ENCODE measurements at regions not wholly inside any gene's neighbourhood (a gene's known extent, or its start where the extent isn't known, plus 50 kb on each side); places are given as distances from the start of the nearest gene placed in this dataset.

DNA sequence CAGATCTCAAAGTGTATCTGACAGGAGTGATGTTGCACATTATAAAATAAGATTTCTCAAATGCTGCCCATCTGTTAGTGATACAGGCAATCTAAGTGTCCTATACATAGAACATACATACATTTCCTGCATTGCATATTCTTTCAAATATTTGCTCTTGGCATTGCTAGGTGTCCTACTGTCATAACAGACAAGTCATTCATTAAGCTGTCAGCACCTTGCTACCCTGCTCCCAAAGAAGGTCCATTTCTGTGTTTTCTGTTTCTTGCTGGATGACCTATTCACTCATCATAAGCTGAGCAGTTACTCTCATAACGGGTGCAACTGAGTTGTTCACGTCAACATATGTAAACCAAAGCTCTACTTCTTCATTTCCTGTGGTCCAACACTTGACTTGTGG, 719.0 kb downstream of the KCNJ2 start:
- H3K4me3 Mint-ChIP-seq: no peak overlapping the region
- H3K4me2 ChIP-seq (replicated peaks; ENCODE audit: low read depth, low read length, poor library complexity, severe bottlenecking): no peak overlapping the region
- no peak overlapping the region for H3K4me3 ChIP-seq (ENCODE audit: control extremely low read depth in 1 of 5, extremely low read depth in 1 of 5, insufficient read depth in 1 of 5, low read depth in 2 of 5, low read length in 4 of 5)
- H3K27me3 Mint-ChIP-seq: no peaks in the 10 kb centered on the region
- H2AFZ ChIP-seq (ENCODE audit: insufficient read depth, low read depth, low read length, poor library complexity, severe bottlenecking): no peak overlapping the region
- no CpG with 5 or more reads among the region's 2 CpGs for WGBS (ENCODE audit: insufficient coverage)
- H3K79me2 ChIP-seq (ENCODE audit: control insufficient read depth, insufficient read depth, low read length): no peaks in the 10 kb centered on the region
- CTCF ChIA-PET: no interaction called here
- no peaks in the 10 kb centered on the region for H3K36me3 ChIP-seq (replicated peaks in 1 of 2; ENCODE audit: control extremely low read depth in 1 of 2, control insufficient read depth in 1 of 2, extremely low read depth in 1 of 2, insufficient read depth in 2 of 2, low read length in 1 of 2)
- no peak overlapping the region for H3K27ac Mint-ChIP-seq
- H3K4me1 ChIP-seq (ENCODE audit: control insufficient read depth in 2 of 2, insufficient read depth in 2 of 2, low read length in 2 of 2): no peaks in the 10 kb centered on the region
- no peaks in the 10 kb centered on the region for H3K4me1 Mint-ChIP-seq
- no peaks in the 10 kb centered on the region for H3K27me3 ChIP-seq (replicated peaks in 1 of 4; ENCODE audit: control extremely low read depth in 1 of 4, control insufficient read depth in 3 of 4, insufficient read depth in 4 of 4, low read length in 3 of 4)
- ATAC-seq (ENCODE audit: low read depth) (no peak), DNase-seq (no peak)
- no peaks in the 10 kb centered on the region for H3K9me3 ChIP-seq (ENCODE audit: control extremely low read depth in 1 of 3, control insufficient read depth in 2 of 3, insufficient read depth in 1 of 3, low read length in 2 of 3)
- no peaks in the 10 kb centered on the region for H3K9me3 Mint-ChIP-seq (ENCODE audit: insufficient read depth)
- H3K27ac ChIP-seq (ENCODE audit: low read length in 2 of 2): no peak overlapping the region
- no peak overlapping the region for H3K9ac ChIP-seq (ENCODE audit: low read length)
- POLR2A ChIA-PET: no interaction called here
- no peaks in the 10 kb centered on the region for H4K20me1 ChIP-seq (ENCODE audit: control insufficient read depth, insufficient read depth, low read length, poor library complexity, severe bottlenecking)
- TF ChIP-seq EZH2 (IDR thresholded peaks at IDR 0.05; ENCODE audit: borderline replicate concordance, insufficient read depth, low read depth, low read length, poor library complexity, severe bottlenecking): no peak
- TF ChIP-seq, protein P1, sequence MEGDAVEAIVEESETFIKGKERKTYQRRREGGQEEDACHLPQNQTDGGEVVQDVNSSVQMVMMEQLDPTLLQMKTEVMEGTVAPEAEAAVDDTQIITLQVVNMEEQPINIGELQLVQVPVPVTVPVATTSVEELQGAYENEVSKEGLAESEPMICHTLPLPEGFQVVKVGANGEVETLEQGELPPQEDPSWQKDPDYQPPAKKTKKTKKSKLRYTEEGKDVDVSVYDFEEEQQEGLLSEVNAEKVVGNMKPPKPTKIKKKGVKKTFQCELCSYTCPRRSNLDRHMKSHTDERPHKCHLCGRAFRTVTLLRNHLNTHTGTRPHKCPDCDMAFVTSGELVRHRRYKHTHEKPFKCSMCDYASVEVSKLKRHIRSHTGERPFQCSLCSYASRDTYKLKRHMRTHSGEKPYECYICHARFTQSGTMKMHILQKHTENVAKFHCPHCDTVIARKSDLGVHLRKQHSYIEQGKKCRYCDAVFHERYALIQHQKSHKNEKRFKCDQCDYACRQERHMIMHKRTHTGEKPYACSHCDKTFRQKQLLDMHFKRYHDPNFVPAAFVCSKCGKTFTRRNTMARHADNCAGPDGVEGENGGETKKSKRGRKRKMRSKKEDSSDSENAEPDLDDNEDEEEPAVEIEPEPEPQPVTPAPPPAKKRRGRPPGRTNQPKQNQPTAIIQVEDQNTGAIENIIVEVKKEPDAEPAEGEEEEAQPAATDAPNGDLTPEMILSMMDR (IDR thresholded peaks at IDR 0.05): no peak
- intact Hi-C loops (cut with micrococcal nuclease): no loop called here

DNA sequence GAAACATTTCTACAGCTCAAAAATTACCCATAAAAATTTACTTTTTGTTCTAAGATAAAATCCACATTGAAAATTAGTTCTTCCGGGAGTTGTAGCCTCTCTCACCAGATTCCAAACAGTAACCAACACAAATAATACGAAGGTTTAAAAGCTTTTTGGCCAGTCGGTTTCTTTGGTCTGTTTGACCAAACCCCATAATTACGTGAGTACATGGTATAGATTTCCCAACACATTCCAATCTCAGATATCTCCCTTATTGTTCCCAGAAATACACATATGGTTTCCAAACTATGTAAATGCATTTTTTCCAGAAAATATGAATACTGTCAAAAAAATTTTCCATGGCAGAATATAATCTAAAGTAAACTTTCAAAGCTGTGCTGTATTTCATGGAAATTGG, 722.0 kb downstream of the KCNJ2 start:
- Mint-ChIP-seq H3K27ac (no peak overlapping the region), H3K4me3 (no peak overlapping the region), H3K9me3 (ENCODE audit: insufficient read depth) (no peaks in the 10 kb centered on the region), H3K4me1 (no peaks in the 10 kb centered on the region), H3K27me3 (no peaks in the 10 kb centered on the region)
- Histone ChIP-seq H3K79me2 (ENCODE audit: control insufficient read depth, insufficient read depth, low read length) (no peaks in the 10 kb centered on the region), H2AFZ (ENCODE audit: insufficient read depth, low read depth, low read length, poor library complexity, severe bottlenecking) (no peak overlapping the region), H3K36me3 (replicated peaks in 1 of 2; ENCODE audit: control extremely low read depth in 1 of 2, control insufficient read depth in 1 of 2, extremely low read depth in 1 of 2, insufficient read depth in 2 of 2, low read length in 1 of 2) (no peaks in the 10 kb centered on the region), H3K4me3 (ENCODE audit: control extremely low read depth in 1 of 5, extremely low read depth in 1 of 5, insufficient read depth in 1 of 5, low read depth in 2 of 5, low read length in 4 of 5) (no peak overlapping the region), H3K27ac (ENCODE audit: low read length in 2 of 2) (no peak overlapping the region), H3K4me1 (ENCODE audit: control insufficient read depth in 2 of 2, insufficient read depth in 2 of 2, low read length in 2 of 2) (no peaks in the 10 kb centered on the region), H3K9me3 (ENCODE audit: control extremely low read depth in 1 of 3, control insufficient read depth in 2 of 3, insufficient read depth in 1 of 3, low read length in 2 of 3) (peaks cover 0 to 6% (median 0%) of the 10 kb centered on the region in 3 donors), H3K9ac (ENCODE audit: low read length) (no peak overlapping the region), H3K4me2 (replicated peaks; ENCODE audit: low read depth, low read length, poor library complexity, severe bottlenecking) (no peak overlapping the region), H4K20me1 (ENCODE audit: control insufficient read depth, insufficient read depth, low read length, poor library complexity, severe bottlenecking) (no peaks in the 10 kb centered on the region), H3K27me3 (replicated peaks in 1 of 4; ENCODE audit: control extremely low read depth in 1 of 4, control insufficient read depth in 3 of 4, insufficient read depth in 4 of 4, low read length in 3 of 4) (no peaks in the 10 kb centered on the region)
- 96% methylated on average over 3 of the region's 4 CpGs for WGBS (ENCODE audit: insufficient coverage)
- CTCF ChIA-PET: no interaction called here
- DNase-seq (no peak), ATAC-seq (ENCODE audit: low read depth) (no peak)
- TF ChIP-seq EZH2 (IDR thresholded peaks at IDR 0.05; ENCODE audit: borderline replicate concordance, insufficient read depth, low read depth, low read length, poor library complexity, severe bottlenecking): no peak
- TF ChIP-seq, protein P1 (IDR thresholded peaks at IDR 0.05): no peak
- POLR2A ChIA-PET: no interaction called here
- intact Hi-C loops (cut with micrococcal nuclease): no loop called here

Data from B cell (primary cell).